ENCODE measurements at regions not wholly inside any gene's neighbourhood (a gene's known extent, or its start where the extent isn't known, plus 50 kb on each side); places are given as distances from the start of the nearest gene placed in this dataset.

DNA sequence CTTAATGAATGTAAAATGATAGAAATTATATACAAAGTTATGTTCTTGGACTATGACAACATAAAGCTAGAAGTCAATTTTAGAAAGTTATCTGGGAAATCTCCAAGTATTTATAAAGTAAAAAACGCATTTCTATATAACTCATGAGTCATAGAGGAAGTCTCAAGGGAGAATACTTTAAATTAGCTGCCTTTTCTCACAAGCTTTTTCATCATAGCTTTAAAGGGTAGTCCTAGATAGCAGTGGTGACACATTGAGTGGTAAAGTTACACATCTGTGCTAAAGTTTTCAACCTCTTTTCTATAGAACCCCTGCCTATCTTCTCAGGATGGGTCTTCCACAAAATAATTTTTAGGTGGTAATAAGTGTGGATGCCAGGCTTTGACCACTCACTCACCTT is 598.3 kb upstream of the FAM174A start:
- Histone ChIP-seq H3K27ac (no peak overlapping the region), H3K9ac (ENCODE audit: insufficient read length) (no peak overlapping the region), H3K4me3 (no peak overlapping the region), H3K9me3 (ENCODE audit: low read depth, low read length) (no peaks in the 10 kb centered on the region), H3K36me3 (ENCODE audit: insufficient read depth, low read length) (no peaks in the 10 kb centered on the region)
- TF ChIP-seq POLR2AphosphoS5 (IDR thresholded peaks at IDR 0.05; ENCODE audit: borderline replicate concordance, low read depth, low read length) (no peak), FOXP2 (optimal IDR thresholded peaks at IDR 0.05; ENCODE audit: control extremely low read depth, extremely low read length, insufficient read depth) (no peak), EZH2 (IDR thresholded peaks at IDR 0.05) (no peak)
- no peak for DNase-seq (ENCODE audit: low read depth, low spot score)

DNA sequence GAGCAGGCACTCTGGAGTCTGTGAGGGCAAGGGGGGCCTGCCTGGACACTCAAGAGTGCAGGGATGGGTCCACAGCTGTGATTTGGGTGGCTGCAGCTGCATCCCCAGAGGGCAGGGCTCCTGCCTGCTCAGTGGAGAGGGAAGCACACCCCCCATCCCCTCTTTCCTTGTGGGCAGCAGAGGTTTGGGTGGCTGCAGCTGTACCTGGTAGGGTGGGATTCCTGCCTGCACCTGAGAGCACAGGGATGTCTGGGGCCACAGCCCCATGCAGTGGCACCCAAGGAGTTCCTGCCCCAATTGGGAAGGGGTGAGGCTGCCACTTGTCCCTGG is 605.4 kb upstream of the FAM174A start:
- H3K27ac ChIP-seq, result no peak overlapping the region

GRCh38 chr5:99929067-99929805 is 605.9 kb upstream of the FAM174A start:
- H3K9me3 ChIP-seq (ENCODE audit: low read depth, low read length), result no peaks in the 10 kb centered on the region
- no peak for DNase-seq (ENCODE audit: low read depth, low spot score)
- no peak overlapping the region for H3K4me3 ChIP-seq
- TF ChIP-seq FOXP2 (optimal IDR thresholded peaks at IDR 0.05; ENCODE audit: control extremely low read depth, extremely low read length, insufficient read depth) (no peak), EZH2 (IDR thresholded peaks at IDR 0.05) (no peak), POLR2AphosphoS5 (IDR thresholded peaks at IDR 0.05; ENCODE audit: borderline replicate concordance, low read depth, low read length) (no peak)
- H3K9ac ChIP-seq (ENCODE audit: insufficient read length), result no peak overlapping the region
- H3K27ac ChIP-seq, result no peak overlapping the region
- no peaks in the 10 kb centered on the region for H3K36me3 ChIP-seq (ENCODE audit: insufficient read depth, low read length)

More for the DNA sequence above, 605.4 kb upstream of the FAM174A start:
- no peaks in the 10 kb centered on the region for H3K36me3 ChIP-seq (ENCODE audit: insufficient read depth, low read length)
- no peak for DNase-seq (ENCODE audit: low read depth, low spot score)
- no peaks in the 10 kb centered on the region for H3K9me3 ChIP-seq (ENCODE audit: low read depth, low read length)
- H3K9ac ChIP-seq (ENCODE audit: insufficient read length), result no peak overlapping the region
- TF ChIP-seq EZH2 (IDR thresholded peaks at IDR 0.05), result no peak
- TF ChIP-seq POLR2AphosphoS5 (IDR thresholded peaks at IDR 0.05; ENCODE audit: borderline replicate concordance, low read depth, low read length), result no peak
- TF ChIP-seq FOXP2 (optimal IDR thresholded peaks at IDR 0.05; ENCODE audit: control extremely low read depth, extremely low read length, insufficient read depth), result no peak
- H3K4me3 ChIP-seq, result no peak overlapping the region

- no peak overlapping the region for H3K9ac ChIP-seq (ENCODE audit: insufficient read length)
- DNase-seq (ENCODE audit: low read depth, low spot score), result no peak
- TF ChIP-seq POLR2AphosphoS5 (IDR thresholded peaks at IDR 0.05; ENCODE audit: borderline replicate concordance, low read depth, low read length), result no peak
Measured at GRCh38 chr5:99928490-99928889, 606.7 kb upstream of the FAM174A start.

GRCh38 chr5:99926463-99926862 is 608.7 kb upstream of the FAM174A start:
- Histone ChIP-seq H3K27ac (no peak overlapping the region), H3K4me3 (no peak overlapping the region), H3K9ac (ENCODE audit: insufficient read length) (no peak overlapping the region), H3K36me3 (ENCODE audit: insufficient read depth, low read length) (no peaks in the 10 kb centered on the region), H3K9me3 (ENCODE audit: low read depth, low read length) (no peaks in the 10 kb centered on the region)
- DNase-seq (ENCODE audit: low read depth, low spot score), result no peak
- no peak for TF ChIP-seq POLR2AphosphoS5 (IDR thresholded peaks at IDR 0.05; ENCODE audit: borderline replicate concordance, low read depth, low read length)
- no peak for TF ChIP-seq EZH2 (IDR thresholded peaks at IDR 0.05)
- no peak for TF ChIP-seq FOXP2 (optimal IDR thresholded peaks at IDR 0.05; ENCODE audit: control extremely low read depth, extremely low read length, insufficient read depth)

More at GRCh38 chr5:99928490-99928889, 606.7 kb upstream of the FAM174A start:
- Histone ChIP-seq H3K36me3 (ENCODE audit: insufficient read depth, low read length) (no peaks in the 10 kb centered on the region), H3K4me3 (no peak overlapping the region), H3K27ac (no peak overlapping the region), H3K9me3 (ENCODE audit: low read depth, low read length) (no peaks in the 10 kb centered on the region)

DNA sequence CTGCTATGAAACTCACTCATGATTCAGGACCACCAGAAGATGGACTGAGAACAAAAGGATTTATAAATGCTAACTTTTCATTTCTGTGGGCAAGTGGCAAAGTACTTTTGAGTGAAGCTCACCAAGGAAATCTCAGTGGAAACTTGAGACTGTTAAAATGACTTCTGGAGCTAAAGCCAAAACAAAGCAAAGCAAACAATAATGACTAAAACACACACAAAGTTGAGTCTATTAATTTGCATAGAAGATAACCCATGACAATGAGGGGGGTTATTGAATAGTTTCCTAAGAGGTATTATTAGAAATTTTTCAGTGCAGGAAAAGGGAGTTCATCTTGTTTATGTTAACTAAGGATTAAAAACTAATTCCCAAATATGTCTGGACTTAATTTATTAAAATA is 612.8 kb upstream of the FAM174A start:
- no peaks in the 10 kb centered on the region for H3K9me3 ChIP-seq (ENCODE audit: low read depth, low read length)
- DNase-seq (ENCODE audit: low read depth, low spot score), result no peak
- H3K36me3 ChIP-seq (ENCODE audit: insufficient read depth, low read length), result no peaks in the 10 kb centered on the region
- H3K27ac ChIP-seq, result no peak overlapping the region
- no peak overlapping the region for H3K4me3 ChIP-seq
- no peak overlapping the region for H3K9ac ChIP-seq (ENCODE audit: insufficient read length)
- TF ChIP-seq POLR2AphosphoS5 (IDR thresholded peaks at IDR 0.05; ENCODE audit: borderline replicate concordance, low read depth, low read length), result no peak
- TF ChIP-seq FOXP2 (optimal IDR thresholded peaks at IDR 0.05; ENCODE audit: control extremely low read depth, extremely low read length, insufficient read depth), result no peak
- no peak for TF ChIP-seq EZH2 (IDR thresholded peaks at IDR 0.05)

- Histone ChIP-seq H3K27ac (no peak overlapping the region), H3K9ac (ENCODE audit: insufficient read length) (no peak overlapping the region), H3K9me3 (ENCODE audit: low read depth, low read length) (no peaks in the 10 kb centered on the region), H3K4me3 (no peak overlapping the region), H3K36me3 (ENCODE audit: insufficient read depth, low read length) (no peaks in the 10 kb centered on the region)
- no peak for DNase-seq (ENCODE audit: low read depth, low spot score)
- no peak for TF ChIP-seq POLR2AphosphoS5 (IDR thresholded peaks at IDR 0.05; ENCODE audit: borderline replicate concordance, low read depth, low read length)
- TF ChIP-seq FOXP2 (optimal IDR thresholded peaks at IDR 0.05; ENCODE audit: control extremely low read depth, extremely low read length, insufficient read depth), result no peak
- TF ChIP-seq EZH2 (IDR thresholded peaks at IDR 0.05), result no peak
Measured at GRCh38 chr5:99911971-99912370, 623.2 kb upstream of the FAM174A start.

DNA sequence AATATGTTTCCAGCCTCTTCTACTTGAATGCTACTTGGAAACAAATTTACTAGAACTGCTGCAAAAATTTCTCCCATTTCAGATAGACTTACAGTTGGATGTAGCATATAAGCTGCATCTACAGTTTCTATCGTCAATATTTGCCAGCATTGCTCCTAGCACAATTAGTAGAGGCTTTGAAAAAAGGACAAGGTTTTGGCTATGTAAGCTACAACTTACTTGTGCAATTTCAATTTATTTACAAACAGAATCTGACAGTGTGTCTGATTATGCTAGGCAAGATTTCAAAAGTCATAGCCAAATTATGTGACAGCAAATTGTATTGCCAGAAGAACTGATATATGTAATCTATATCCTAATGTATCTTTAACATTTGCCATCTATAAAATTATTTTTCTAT is 628.4 kb upstream of the FAM174A start:
- Histone ChIP-seq H3K9ac (ENCODE audit: insufficient read length) (no peak overlapping the region), H3K36me3 (ENCODE audit: insufficient read depth, low read length) (no peaks in the 10 kb centered on the region), H3K4me3 (no peak overlapping the region), H3K9me3 (ENCODE audit: low read depth, low read length) (no peaks in the 10 kb centered on the region), H3K27ac (no peak overlapping the region)
- TF ChIP-seq POLR2AphosphoS5 (IDR thresholded peaks at IDR 0.05; ENCODE audit: borderline replicate concordance, low read depth, low read length) (no peak), FOXP2 (optimal IDR thresholded peaks at IDR 0.05; ENCODE audit: control extremely low read depth, extremely low read length, insufficient read depth) (no peak), EZH2 (IDR thresholded peaks at IDR 0.05) (no peak)
- DNase-seq (ENCODE audit: low read depth, low spot score), result no peak

DNA sequence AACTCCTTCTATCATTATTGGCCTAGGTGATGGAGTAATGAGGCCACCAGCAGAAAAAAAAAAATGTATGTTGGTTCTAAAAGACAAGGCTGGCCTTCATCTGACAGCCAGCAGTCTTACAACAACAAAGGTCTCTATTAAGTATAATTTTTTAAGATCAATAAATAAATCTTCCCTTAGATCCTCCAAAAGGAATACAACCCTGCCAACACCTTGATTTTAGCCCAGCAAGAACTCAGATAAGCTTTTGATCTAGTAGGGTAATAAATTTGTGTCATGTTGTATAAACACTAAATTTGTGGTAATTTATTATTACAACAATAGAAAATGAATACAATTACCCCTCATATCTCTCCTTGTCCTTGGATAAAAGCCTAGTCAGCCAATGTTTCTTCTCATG is 633.2 kb upstream of the FAM174A start:
- TF ChIP-seq FOXP2 (optimal IDR thresholded peaks at IDR 0.05; ENCODE audit: control extremely low read depth, extremely low read length, insufficient read depth), result no peak
- no peak for TF ChIP-seq POLR2AphosphoS5 (IDR thresholded peaks at IDR 0.05; ENCODE audit: borderline replicate concordance, low read depth, low read length)
- no peak for TF ChIP-seq EZH2 (IDR thresholded peaks at IDR 0.05)
- H3K9ac ChIP-seq (ENCODE audit: insufficient read length), result no peak overlapping the region
- no peak overlapping the region for H3K4me3 ChIP-seq
- no peak for DNase-seq (ENCODE audit: low read depth, low spot score)
- no peaks in the 10 kb centered on the region for H3K36me3 ChIP-seq (ENCODE audit: insufficient read depth, low read length)
- H3K27ac ChIP-seq, result no peak overlapping the region
- H3K9me3 ChIP-seq (ENCODE audit: low read depth, low read length), result no peaks in the 10 kb centered on the region
